SU-DHL-6 (cell line): ENCODE measurements at regions not wholly inside any gene's neighbourhood (a gene's known extent, or its start where the extent isn't known, plus 50 kb on each side); places are given as distances from the start of the nearest gene placed in this dataset.

Source experiments
- EZH2phosphoT487 ChIP-seq: fragments of 200-600 bp; sonication (generic), shearing (Covaris generic); conservative IDR thresholded peaks from 2 replicates; pipeline ENCODE4 v1.6.1; 2018; ENCODE audit warnings: mild to moderate bottlenecking, antibody characterized with exemption, low read length, moderate library complexity, mixed read lengths
- TF ChIP-seq, protein P1 (sequence below): fragments of 200-600 bp; sonication (generic); IDR thresholded peaks from one replicate; pipeline ENCODE4 v1.5.1; 2017; ENCODE audit warnings: antibody characterized with exemption, mild to moderate bottlenecking, low read length, moderate library complexity; ENCODE audit not compliant: insufficient read depth, poor library complexity, severe bottlenecking

GRCh38 chr15:93515256-93516051 is 426.4 kb upstream of the RGMA start:
- TF ChIP-seq, protein P1, sequence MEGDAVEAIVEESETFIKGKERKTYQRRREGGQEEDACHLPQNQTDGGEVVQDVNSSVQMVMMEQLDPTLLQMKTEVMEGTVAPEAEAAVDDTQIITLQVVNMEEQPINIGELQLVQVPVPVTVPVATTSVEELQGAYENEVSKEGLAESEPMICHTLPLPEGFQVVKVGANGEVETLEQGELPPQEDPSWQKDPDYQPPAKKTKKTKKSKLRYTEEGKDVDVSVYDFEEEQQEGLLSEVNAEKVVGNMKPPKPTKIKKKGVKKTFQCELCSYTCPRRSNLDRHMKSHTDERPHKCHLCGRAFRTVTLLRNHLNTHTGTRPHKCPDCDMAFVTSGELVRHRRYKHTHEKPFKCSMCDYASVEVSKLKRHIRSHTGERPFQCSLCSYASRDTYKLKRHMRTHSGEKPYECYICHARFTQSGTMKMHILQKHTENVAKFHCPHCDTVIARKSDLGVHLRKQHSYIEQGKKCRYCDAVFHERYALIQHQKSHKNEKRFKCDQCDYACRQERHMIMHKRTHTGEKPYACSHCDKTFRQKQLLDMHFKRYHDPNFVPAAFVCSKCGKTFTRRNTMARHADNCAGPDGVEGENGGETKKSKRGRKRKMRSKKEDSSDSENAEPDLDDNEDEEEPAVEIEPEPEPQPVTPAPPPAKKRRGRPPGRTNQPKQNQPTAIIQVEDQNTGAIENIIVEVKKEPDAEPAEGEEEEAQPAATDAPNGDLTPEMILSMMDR = no peak
- TF ChIP-seq EZH2phosphoT487 = no peak
